Epithelial cell of esophagus (primary cell): ENCODE measurements at regions not wholly inside any gene's neighbourhood (a gene's known extent, or its start where the extent isn't known, plus 50 kb on each side); places are given as distances from the start of the nearest gene placed in this dataset.

Source experiments
- DNase-seq: peaks from one replicate; pipeline ENCODE4 v3.0.0; 2010; ENCODE audit warnings: low read depth
- H3K4me3 ChIP-seq: 2 replicates; pipeline ENCODE4 v1.5.1; 2011; ENCODE audit warnings: mild to moderate bottlenecking, low read length, control low read depth
- TF ChIP-seq, protein P1 (sequence below): IDR thresholded peaks from 2 replicates; pipeline ENCODE4 v1.5.1; 2011; ENCODE audit warnings: low read depth, mild to moderate bottlenecking, low read length, control low read depth, inconsistent platforms; ENCODE audit not compliant: insufficient read depth; ENCODE audit errors: missing control alignments

DNA sequence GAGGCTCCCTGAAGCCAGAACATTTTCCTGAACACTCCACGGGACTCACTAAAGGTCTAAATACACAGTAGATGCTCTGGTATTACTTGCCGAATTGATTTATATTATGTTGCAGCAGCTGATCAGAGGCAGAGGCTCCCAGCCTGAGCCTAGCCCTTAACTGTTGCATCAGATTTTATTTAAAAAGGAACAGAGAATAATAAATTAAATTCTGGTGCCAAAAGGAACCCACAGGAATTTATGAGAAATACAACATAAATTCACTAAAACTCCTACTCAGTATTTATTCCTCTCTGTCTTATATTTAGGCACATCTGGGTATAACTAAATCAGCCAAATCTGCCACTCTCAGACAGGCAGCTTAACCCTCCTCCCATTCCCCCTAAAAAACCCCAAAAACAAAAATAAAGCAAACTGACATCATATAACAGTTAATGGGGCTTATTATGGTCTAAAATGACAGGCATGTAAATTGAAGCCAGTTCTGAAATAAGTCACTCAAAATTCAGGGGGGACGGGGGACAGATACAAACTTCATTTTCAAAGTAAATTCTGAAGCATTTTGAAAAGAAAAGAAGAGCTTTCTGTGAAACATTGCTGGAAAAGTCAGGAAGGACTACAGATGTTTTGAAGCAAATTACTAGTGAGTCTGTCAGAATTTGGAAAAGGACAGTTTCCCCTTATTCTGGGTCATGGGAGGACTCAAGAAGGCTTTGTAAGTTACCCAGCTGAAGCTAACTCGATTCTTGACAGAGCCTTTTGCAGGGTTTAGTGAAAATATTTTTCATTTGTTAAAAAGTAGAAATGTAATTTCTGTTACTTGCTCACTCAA, 53.8 kb upstream of the CORO2B start:
- TF ChIP-seq, protein P1, sequence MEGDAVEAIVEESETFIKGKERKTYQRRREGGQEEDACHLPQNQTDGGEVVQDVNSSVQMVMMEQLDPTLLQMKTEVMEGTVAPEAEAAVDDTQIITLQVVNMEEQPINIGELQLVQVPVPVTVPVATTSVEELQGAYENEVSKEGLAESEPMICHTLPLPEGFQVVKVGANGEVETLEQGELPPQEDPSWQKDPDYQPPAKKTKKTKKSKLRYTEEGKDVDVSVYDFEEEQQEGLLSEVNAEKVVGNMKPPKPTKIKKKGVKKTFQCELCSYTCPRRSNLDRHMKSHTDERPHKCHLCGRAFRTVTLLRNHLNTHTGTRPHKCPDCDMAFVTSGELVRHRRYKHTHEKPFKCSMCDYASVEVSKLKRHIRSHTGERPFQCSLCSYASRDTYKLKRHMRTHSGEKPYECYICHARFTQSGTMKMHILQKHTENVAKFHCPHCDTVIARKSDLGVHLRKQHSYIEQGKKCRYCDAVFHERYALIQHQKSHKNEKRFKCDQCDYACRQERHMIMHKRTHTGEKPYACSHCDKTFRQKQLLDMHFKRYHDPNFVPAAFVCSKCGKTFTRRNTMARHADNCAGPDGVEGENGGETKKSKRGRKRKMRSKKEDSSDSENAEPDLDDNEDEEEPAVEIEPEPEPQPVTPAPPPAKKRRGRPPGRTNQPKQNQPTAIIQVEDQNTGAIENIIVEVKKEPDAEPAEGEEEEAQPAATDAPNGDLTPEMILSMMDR = no peak
- H3K4me3 ChIP-seq = no peak overlapping the region
- no peak for DNase-seq

DNA sequence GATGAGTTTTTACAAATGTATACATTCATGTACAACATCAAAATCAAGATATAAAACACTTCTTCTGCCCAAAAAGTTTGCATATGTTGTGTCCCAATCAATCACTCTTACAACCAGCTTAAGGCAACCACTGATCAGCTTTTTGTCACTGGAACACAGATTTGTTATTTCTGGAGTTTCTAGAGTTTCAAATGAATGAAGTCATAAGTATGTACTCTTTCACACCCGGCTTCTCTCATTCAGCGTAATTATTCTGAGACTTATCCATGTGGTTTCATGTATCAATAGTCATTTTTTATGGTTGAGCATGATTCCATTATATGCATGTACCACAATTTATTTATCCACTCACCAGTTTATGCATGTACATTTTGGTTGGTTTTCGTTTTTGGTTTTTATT, 53.0 kb upstream of the CORO2B start:
- no peak for DNase-seq
- TF ChIP-seq, protein P1 = no peak

DNA sequence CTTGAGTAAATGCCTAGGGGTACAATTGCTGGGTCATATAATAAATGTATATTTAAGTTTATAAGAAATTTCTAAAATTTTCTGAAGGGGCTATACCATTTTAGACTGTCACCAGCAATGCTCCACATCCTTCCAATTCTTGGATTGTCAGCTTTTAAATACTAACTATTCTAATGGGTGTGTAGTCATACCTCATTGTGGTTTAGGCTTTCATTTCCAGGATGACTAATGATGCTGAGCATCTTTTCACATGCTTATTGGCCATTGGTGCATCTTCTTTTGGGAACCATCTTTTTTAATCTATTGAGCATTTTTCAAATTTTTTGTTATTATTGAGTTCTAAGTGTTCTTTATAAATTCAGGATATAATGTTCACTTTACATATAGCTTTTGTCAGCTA, 52.5 kb upstream of the CORO2B start:
- peak; percentile 32 for DNase-seq

More for the DNA sequence above, 53.0 kb upstream of the CORO2B start:
- no peak overlapping the region for H3K4me3 ChIP-seq

DNA sequence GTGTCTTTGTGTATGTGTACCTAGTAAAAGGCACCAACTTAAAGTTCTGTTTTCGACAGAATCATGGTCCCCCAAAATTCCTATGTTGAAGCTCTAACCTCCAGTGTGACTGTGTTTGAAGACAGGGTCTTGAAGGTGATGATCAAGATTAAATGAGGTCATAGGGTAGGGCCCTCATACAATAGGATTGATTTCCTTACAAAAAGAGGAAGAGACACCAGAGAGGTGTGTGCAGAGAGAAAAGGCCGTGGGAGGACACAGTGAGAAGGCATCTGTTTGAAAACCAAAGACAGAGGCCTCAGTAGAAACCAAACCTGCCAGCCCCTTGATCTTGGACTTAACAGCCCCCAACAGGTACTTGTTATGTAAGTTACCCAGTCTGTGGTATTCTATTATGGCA, 52.0 kb upstream of the CORO2B start:
- DNase-seq = no peak
- TF ChIP-seq, protein P1 = no peak
- no peak overlapping the region for H3K4me3 ChIP-seq

More for the DNA sequence above, 52.5 kb upstream of the CORO2B start:
- TF ChIP-seq, protein P1 = no peak
- H3K4me3 ChIP-seq = no peak overlapping the region

DNA sequence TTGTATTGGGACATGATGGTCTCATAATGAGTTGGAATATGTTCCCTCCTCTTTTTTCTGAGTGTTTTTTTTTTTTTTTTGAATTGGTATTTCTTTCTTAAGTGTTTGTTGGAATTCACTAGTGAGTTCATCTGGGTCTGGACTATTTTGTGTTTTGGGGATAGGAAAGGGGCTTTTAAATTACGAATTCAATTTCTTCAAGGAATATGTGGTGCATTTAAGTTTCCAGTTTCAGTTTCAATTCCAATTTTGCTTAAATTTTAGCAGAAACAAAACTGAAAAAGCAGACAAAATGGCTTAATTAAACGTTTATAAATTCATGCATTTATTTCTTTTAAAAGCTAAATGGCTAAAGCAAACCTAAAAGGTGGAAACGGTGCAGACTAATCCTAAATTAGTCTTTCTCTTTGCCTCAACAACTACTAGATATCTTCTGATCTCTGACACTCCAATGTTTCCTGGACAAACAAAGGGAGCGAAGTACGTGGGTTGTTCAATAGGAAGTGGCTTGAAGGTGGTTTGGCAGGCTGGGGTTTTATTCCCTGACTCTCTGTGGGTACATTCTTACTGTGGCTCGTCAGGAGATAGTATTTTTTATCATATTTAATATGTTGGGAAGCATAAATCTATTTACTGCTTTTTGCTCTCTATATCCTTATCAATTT, 50.0 kb upstream of the CORO2B start:
- TF ChIP-seq, protein P1 = no peak
- DNase-seq = no peak
- no peak overlapping the region for H3K4me3 ChIP-seq
